ENCODE measurements at regions not wholly inside any gene's neighbourhood (a gene's known extent, or its start where the extent isn't known, plus 50 kb on each side); places are given as distances from the start of the nearest gene placed in this dataset.

DNA sequence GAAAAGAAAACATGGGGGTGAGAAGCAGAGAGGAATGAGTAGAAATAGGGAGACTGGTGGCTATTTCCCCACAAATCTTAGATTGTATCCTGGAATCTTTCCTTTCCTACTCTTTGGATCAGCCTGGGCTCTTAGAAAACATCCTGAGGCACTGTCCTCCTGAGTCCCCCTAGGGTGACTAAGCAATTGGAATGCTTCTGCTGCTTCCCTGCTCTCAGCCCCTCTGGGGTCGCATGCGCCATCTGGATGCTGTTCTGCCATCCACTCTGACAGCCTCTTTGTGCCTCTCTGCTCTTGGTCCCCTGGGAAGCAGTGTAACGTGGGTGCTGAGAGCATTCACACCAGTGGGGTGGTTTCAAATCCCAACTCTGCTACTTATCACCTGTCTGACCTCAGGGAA is 443.0 kb downstream of the SIPA1L2 start:
- intact Hi-C loops (cut with micrococcal nuclease; ENCODE audit: unreplicated experiment) (no loop called here), in situ Hi-C loops (cut with HindIII; ENCODE audit: low pct_unique_long_range_greater_than_20kb, low sequenced_read_pairs) (no loop called here)
- Histone ChIP-seq H3K4me1 (ENCODE audit: control insufficient read depth, insufficient read depth, low read length) (no peaks in the 10 kb centered on the region), H3K27me3 (ENCODE audit: control insufficient read depth, insufficient read depth, low read length) (no peaks in the 10 kb centered on the region; the same call in 1 of the 2 replicates), H3K4me3 (ENCODE audit: low read depth in 2 of 2, low read length in 2 of 2) (no peak overlapping the region), H3K27ac (ENCODE audit: low read length) (no peak overlapping the region), H3K9me3 (ENCODE audit: control insufficient read depth, insufficient read depth, low read depth, low read length) (no peaks in the 10 kb centered on the region), H3K36me3 (ENCODE audit: control insufficient read depth, insufficient read depth, low read length) (no peaks in the 10 kb centered on the region)
- POLR2A ChIA-PET = no interaction called here
- DNase-seq (ENCODE audit: low read depth, low spot score) (no peak), ATAC-seq (no peak)
- BruUV-seq (replicated peaks) = no TSS peak
- TF ChIP-seq SIN3A (IDR thresholded peaks at IDR 0.05; ENCODE audit: borderline replicate concordance, insufficient read depth, low read depth, low read length) (no peak), REST (IDR thresholded peaks at IDR 0.05; ENCODE audit: insufficient read depth in 1 of 2, low read depth in 2 of 2, low read length in 1 of 2) (no peak), CTCF (IDR thresholded peaks at IDR 0.05) (no peak), TCF7L2 (IDR thresholded peaks at IDR 0.05; ENCODE audit: low read depth, low read length) (no peak), POLR2AphosphoS5 (IDR thresholded peaks at IDR 0.05; ENCODE audit: low read depth, low read length) (no peak)
- CTCF ChIA-PET = no interaction called here

DNA sequence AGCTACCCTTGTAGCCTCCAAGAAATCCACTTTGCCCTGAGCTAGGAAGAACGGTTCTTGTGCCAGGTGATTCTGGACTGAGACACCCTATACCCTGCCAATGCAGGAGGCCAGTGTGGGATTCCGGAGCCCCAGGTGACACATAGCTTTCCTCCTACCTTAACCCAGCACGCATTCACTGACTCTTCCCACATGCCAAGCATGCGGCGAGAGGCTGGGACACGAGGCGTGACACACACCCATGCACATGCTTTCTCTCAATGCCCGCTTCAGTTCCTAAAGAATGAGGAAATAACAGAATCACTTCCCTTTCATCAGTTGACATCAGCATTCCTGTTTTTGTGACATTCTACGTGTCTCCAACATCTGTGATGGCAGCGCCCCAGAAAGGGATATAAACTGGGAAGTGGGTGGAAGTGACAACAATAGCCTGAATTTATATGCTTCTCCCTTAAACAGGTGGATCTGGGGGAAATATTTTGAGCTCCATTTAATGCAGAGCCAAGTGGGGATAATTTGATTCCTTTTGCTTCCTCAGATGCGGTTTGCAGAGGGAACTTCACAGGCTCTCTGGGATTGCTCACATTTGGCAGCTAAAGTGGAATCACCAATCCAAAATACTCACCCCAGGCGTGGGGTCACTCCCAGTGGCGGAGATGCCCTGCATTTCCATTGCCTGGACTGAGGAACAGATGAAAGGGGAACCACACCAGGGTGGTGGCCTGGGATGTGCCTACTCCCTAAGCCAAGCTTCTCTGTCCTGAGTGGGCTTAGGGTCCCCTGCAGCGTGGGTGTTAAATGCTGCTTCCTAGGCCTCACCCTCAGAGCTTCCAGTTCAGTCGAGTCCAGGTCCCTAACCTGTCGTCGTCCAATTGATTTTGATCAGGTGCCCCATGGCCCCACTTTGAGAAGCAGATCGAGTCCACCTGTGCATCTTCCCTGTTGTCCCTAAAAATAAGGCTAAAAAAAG is 445.1 kb downstream of the SIPA1L2 start:
- Histone ChIP-seq H3K27ac (ENCODE audit: low read length) (no peak overlapping the region), H3K9me3 (ENCODE audit: control insufficient read depth, insufficient read depth, low read depth, low read length) (no peaks in the 10 kb centered on the region), H3K27me3 (ENCODE audit: control insufficient read depth, insufficient read depth, low read length) (no peaks in the 10 kb centered on the region; the same call in 1 of the 2 replicates), H3K4me3 (ENCODE audit: low read depth in 2 of 2, low read length in 2 of 2) (no peak overlapping the region), H3K36me3 (ENCODE audit: control insufficient read depth, insufficient read depth, low read length) (no peaks in the 10 kb centered on the region), H3K4me1 (ENCODE audit: control insufficient read depth, insufficient read depth, low read length) (no peaks in the 10 kb centered on the region)
- intact Hi-C loops (cut with micrococcal nuclease; ENCODE audit: unreplicated experiment) (no loop called here), in situ Hi-C loops (cut with HindIII; ENCODE audit: low pct_unique_long_range_greater_than_20kb, low sequenced_read_pairs) (no loop called here)
- ATAC-seq = no peak
- POLR2A ChIA-PET = no interaction called here
- BruUV-seq (replicated peaks) = no TSS peak
- TF ChIP-seq CTCF (IDR thresholded peaks at IDR 0.05) = no peak
- TF ChIP-seq TCF7L2 (IDR thresholded peaks at IDR 0.05; ENCODE audit: low read depth, low read length) = no peak
- TF ChIP-seq REST (IDR thresholded peaks at IDR 0.05; ENCODE audit: insufficient read depth in 1 of 2, low read depth in 2 of 2, low read length in 1 of 2) = no peak
- TF ChIP-seq SIN3A (IDR thresholded peaks at IDR 0.05; ENCODE audit: borderline replicate concordance, insufficient read depth, low read depth, low read length) = no peak
- TF ChIP-seq POLR2AphosphoS5 (IDR thresholded peaks at IDR 0.05; ENCODE audit: low read depth, low read length) = no peak
- DNase-seq (ENCODE audit: low read depth, low spot score) = no peak
- CTCF ChIA-PET = no interaction called here
